ENCODE measurements at regions not wholly inside any gene's neighbourhood (a gene's known extent, or its start where the extent isn't known, plus 50 kb on each side); places are given as distances from the start of the nearest gene placed in this dataset.

DNA sequence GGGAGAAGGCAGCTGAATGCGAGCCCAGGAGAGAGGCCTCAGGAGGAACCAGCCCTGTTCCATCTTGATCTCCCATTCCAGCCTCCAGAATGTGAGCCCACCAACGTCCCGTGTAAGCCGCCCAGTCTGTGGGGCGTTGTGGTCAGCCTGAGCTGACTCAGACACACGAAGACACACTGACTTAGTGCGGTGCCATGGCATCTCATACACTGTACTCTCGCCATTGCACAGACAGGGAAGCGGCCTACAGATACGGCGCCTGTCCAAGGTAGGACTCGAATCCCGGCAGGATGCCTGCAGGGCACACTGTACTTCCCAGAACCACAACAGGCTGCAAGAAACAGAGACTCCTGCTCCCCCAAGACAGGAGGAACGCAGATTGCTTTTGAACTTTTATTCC lies 179.6 kb downstream of the CTTN start (continued):
- no peak for TF ChIP-seq MTF1 (CRISPR knock-in tag; IDR thresholded peaks at IDR 0.05; ENCODE audit: borderline replicate concordance)
- no peak for TF ChIP-seq IRF2 (CRISPR knock-in tag; IDR thresholded peaks at IDR 0.05)
- no peak for TF ChIP-seq ZNF408 (CRISPR knock-in tag; IDR thresholded peaks at IDR 0.05; ENCODE audit: low read depth)
- TF ChIP-seq ZNF76 (CRISPR knock-in tag; IDR thresholded peaks at IDR 0.05; ENCODE audit: borderline replicate concordance): no peak
- no peak for TF ChIP-seq L3MBTL2 (IDR thresholded peaks at IDR 0.05)

DNA sequence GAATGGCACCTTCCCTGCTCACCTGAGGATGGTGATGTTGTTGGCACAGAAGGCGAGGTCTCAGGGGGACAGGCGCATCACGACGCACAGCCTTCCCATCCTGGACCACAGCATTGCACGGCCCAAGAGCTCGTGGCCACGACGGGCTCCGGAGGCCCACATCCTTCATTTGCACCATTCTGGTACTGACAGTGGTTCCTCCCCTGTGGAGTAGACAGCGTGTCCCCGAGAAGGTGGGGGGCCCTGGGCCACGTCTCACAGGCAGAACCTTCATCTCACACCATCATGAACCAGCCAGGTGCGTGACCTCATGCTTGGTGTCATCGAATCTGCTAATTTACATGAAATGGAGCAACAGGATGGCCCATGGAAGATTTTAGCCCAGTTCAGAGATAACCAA lies 180.0 kb downstream of the CTTN start:
- H2AFZ ChIP-seq (ENCODE audit: low read depth, low read length): no peak overlapping the region
- no peak for FAIRE-seq
- in situ Hi-C loops (cut with MboI): no loop called here

More for the DNA sequence above, 180.0 kb downstream of the CTTN start:
- Histone ChIP-seq H3K4me2 (ENCODE audit: insufficient read depth, low read length) (no peak overlapping the region), H3K4me1 (replicated peaks in 1 of 2; ENCODE audit: control insufficient read depth in 2 of 2, insufficient read depth in 2 of 2, low read length in 2 of 2) (no peaks in the 10 kb centered on the region; a peak in 1 of 5 replicates), H3K27ac (ENCODE audit: extremely low read depth, low read depth, low read length) (no peak overlapping the region), H3K27me3 (ENCODE audit: control insufficient read depth in 2 of 2, insufficient read depth in 2 of 2, low read length in 2 of 2) (peaks cover 0 to 64% of the 10 kb centered on the region in 2 experiments; a peak in 3 of 5 replicates), H3K4me3 (no peak overlapping the region), H3K9me1 (ENCODE audit: control insufficient read depth, insufficient read depth, low read length) (no peaks in the 10 kb centered on the region), H3K9me3 (replicated peaks; ENCODE audit: control insufficient read depth, insufficient read depth, low read depth, low read length) (no peaks in the 10 kb centered on the region), H4K20me1 (replicated peaks; ENCODE audit: control insufficient read depth, insufficient read depth, low read length) (peaks cover 18% of the 10 kb centered on the region), H3K79me2 (ENCODE audit: control insufficient read depth, insufficient read depth, low read length) (no peaks in the 10 kb centered on the region), H3K36me3 (ENCODE audit: control insufficient read depth, insufficient read depth, low read length) (no peaks in the 10 kb centered on the region), H3K9ac (ENCODE audit: insufficient read depth in 1 of 2, low read depth in 2 of 2, low read length in 2 of 2) (no peak overlapping the region)
- WGBS (ENCODE audit: insufficient coverage, low coverage, missing lambda C conversion rate): under 1% methylated on average over 14 of the region's 14 CpGs
- no peak for ATAC-seq
- ChIA-PET CTCF (ENCODE audit: low intra/inter-chr PET ratio) (no interaction called here), POLR2A (interaction anchor here (1.1 kb wide), 1 partner anchor 29 kb away, joined by 8 read pairs; no protein-coding TSS in a partner anchor)
- BruUV-seq (replicated peaks): no TSS peak
- DNase-seq (ENCODE audit: extremely low read depth in 1 of 4, low spot score in 3 of 4): no peak
- TF ChIP-seq U2AF1 (optimal IDR thresholded peaks at IDR 0.05; ENCODE audit: low read depth, low read length): no peak
- intact Hi-C loops (cut with micrococcal nuclease): no loop called here

Measured in K562 (cell line).